NCI-H2227 (cell line): ENCODE measurements at regions not wholly inside any gene's neighbourhood (a gene's known extent, or its start where the extent isn't known, plus 50 kb on each side); places are given as distances from the start of the nearest gene placed in this dataset.

ENCODE experiments used
- DNase-seq: peaks from one replicate; lab custom pipeline; 2025; ENCODE audit not compliant: unreplicated experiment; lab: John Stamatoyannopoulos, UW

GRCh38 chr18:61679836-61680235 is 213.0 kb downstream of the RNF152 start:
- DNase-seq = no peak

DNA sequence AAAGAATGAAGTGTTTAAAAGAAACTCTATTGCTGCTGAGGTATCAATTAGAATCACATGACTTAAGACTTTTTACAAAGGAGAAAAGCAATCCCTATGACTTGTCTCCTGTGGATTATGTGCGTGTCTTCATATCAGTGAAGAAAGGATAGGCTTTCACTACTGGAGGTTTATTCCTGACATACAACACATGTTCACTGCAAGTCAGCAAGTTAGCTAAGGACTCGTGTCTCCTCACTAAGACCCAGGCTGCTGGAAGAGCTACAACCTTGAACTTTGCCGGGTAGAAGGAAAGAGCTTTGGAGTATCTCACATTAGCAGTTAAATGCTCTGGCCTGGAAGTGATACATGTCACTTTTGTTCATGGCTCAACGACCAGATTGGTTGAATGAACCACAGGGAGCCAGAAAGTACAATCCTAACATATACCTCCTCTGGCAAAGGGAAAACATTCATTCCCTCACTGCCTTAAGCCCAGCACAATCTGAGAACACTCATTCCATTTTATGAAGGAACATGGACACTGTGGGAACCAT is 215.3 kb downstream of the RNF152 start:
- no peak for DNase-seq

DNA sequence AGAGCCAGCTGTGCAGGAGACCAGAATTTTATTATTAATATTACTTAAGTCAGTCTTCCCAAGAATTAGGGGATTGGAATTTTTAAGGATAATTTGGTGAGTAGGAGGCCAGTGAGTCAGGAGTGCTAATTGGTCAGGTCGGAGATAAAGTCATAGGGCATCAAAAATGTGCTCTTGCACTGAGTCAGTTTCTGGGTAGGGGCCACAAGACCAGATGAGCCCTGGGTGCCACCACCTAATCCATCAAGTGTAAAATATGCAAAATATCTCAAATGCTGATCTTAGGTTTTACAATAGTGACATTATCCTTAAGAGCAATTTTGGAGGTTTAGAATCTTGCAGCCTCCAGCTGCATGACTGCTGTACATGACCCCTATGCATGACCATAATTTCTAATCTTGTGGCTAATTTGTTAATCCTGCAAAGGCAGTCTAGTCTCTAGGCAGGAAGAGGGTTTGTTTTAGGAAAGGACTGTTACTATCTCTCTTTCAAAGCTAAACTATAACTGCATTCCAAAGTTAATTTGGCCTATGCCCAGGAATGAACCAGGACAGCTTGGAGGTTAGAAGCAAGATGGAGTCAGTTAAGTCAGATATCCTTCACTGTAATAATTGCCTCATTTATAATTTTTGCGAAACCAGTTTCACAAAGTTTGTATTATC is 215.9 kb downstream of the RNF152 start:
- no peak for DNase-seq

DNA sequence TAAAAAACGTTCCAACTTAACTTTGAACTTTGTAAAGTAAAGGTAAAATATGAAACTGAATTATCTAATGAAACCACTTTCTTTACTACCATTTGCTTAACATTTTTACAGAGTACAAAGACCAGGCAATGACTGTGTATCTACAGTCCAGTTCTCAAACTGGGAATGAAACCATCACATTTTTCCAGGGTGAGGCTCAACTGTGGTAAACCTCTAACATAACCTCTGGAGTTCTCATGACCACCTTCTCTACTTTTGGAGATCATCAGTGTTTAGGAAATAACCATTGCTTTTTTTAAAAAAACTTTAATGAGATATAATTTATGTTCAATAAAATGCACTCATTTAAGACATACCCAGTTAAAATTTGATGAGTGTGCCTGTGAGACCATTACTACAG is 223.5 kb downstream of the RNF152 start:
- DNase-seq = no peak

DNA sequence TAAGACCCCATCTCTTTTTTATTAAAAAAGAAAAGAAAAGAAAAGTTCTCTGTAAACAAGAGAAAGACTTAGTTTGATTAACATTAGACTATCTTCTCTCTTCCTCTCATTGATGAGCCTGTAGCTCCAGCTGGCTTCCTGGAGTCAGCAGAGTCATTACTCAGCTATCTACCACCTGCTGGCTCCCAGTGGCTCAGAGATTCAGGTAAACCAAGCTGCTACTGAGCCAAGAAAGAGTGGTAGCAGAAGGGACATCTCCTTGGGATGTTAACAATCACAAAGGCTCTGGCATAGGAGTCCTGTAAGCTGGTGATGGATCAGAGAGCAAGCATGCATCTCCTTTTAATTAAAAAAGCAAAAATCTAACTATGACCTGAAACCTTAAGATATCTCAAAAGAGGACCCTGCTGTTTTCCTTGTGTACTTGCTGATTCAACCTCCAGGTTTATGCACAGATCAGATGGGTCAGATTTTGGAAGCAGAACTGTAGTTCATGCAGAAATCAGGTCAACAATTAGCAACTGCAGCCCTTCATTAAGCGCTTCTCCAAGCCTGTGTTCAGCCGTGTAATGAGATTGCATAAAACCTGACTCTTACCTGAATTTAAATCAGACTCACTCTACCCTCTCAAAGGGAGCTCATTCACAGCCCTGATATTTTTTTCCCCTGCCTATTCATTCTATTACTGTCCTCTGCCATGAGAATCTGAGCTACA is 225.8 kb downstream of the RNF152 start:
- DNase-seq = no peak

- DNase-seq = no peak
Observed at GRCh38 chr18:61664419-61665084, 228.3 kb downstream of the RNF152 start.

GRCh38 chr18:61662726-61663125 is 230.1 kb downstream of the RNF152 start:
- no peak for DNase-seq

- no peak for DNase-seq
Observed at GRCh38 chr18:61658431-61658830, 234.4 kb downstream of the RNF152 start.

GRCh38 chr18:61657066-61657732 is 235.6 kb downstream of the RNF152 start:
- no peak for DNase-seq

- DNase-seq = no peak
Observed at GRCh38 chr18:61655630-61656029, 237.2 kb downstream of the RNF152 start.

GRCh38 chr18:61653823-61654551 is 238.8 kb downstream of the RNF152 start:
- no peak for DNase-seq

DNA sequence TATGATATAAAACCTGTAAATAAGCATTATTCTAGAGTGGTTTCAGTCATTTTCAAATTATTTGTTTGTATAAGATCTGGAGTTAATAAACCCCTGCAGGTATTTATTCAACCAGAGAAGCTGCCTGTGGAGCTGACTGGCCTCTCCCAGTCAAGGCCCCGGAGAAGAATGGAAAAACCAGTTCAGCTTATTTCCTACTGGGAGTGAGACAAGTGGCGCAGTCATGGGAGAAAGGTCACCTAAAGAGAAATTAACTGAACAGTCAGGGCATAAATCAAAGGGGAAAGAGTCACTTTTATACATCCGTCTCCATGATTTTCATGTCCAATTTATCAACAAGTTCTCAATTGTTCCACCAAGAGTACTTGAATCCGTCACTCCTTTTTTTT is 240.9 kb downstream of the RNF152 start:
- no peak for DNase-seq

DNA sequence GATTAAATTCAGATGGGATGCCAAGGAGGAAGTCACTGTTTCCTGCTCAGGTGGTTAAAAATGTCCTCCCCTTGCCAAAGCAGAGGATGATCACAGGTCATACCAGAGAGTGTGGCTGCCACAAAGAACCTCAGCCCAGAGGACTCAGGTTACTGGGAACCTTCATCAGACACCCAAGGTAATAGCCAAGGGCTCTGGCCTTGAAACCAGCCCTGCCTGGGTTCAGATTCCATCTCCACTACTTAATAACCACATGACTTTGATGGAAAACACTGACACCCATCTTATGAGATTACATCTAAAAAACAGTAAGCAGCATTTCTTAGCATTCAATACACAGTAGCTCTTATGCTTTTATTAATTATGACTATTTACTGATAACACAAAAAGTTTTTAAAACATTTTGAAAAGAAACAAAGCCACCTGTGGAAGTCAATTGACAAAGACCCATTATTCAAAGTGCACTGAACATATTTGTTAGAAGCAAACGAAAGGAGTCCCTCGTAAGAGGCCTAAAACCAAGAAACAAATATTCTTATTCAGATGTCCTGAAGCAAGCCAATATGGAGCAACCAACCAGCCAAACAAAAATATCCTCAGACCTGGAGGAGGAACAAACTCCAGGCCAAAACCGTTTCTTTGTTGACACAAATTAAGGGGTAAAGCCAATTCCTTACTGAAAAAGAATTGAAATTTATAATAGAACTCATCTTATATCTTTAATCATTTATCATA is 241.5 kb downstream of the RNF152 start:
- no peak for DNase-seq

- no peak for DNase-seq
Observed at GRCh38 chr18:61643884-61644647, 248.7 kb downstream of the RNF152 start.

- no peak for DNase-seq
Observed at GRCh38 chr18:61639886-61640285, 252.9 kb downstream of the RNF152 start.

- DNase-seq = no peak
Observed at GRCh38 chr18:61637905-61638595, 254.8 kb downstream of the RNF152 start.

DNA sequence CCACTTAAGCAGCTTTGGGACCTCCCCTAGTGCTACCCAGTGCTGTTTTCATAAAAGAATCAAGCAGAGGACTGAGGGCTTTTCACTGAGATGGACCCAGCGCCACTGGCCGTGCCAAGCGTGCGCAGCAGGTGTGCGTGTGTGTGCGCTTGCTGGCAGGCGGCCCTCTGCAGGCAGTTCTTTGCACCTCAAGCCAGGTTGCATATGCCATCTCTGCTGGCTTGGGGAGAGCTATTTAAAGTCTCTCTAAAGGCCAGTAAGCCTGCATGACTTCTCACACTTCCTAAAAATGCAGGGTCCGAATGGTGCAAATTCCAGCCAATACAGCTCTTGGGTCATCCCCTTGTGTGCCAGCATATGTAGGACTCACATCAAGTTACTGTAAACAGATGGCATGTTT is 255.5 kb downstream of the RNF152 start:
- peak; percentile 16 for DNase-seq

GRCh38 chr18:61635901-61636528 is 256.8 kb downstream of the RNF152 start:
- peak; percentile 64 for DNase-seq
